Right forelimb (tissue), 1 donor: ENCODE measurements at regions not wholly inside any gene's neighbourhood (a gene's known extent, or its start where the extent isn't known, plus 50 kb on each side); places are given as distances from the start of the nearest gene placed in this dataset.

ENCODE experiments used
- DNase-seq: peaks from one replicate; pipeline ENCODE4 v3.0.0-alpha.2; 2018

GRCh38 chr18:27750014-27750413 is 426.9 kb downstream of the CDH2 start:
- no peak for DNase-seq

- no peak for DNase-seq
These were observed 427.7 kb downstream of the CDH2 start for GRCh38 chr18:27749194-27749593.

- DNase-seq: no peak
These were observed 430.7 kb downstream of the CDH2 start for GRCh38 chr18:27746241-27746640.

GRCh38 chr18:27735117-27735516 is 441.8 kb downstream of the CDH2 start:
- DNase-seq: no peak

GRCh38 chr18:27731211-27731610 is 445.7 kb downstream of the CDH2 start:
- DNase-seq: no peak

- no peak for DNase-seq
These were observed 448.3 kb downstream of the CDH2 start for GRCh38 chr18:27728659-27729058.

GRCh38 chr18:27724362-27724761 is 452.6 kb downstream of the CDH2 start:
- no peak for DNase-seq

GRCh38 chr18:27723168-27723567 is 453.8 kb downstream of the CDH2 start:
- no peak for DNase-seq

- no peak for DNase-seq
These were observed 457.2 kb downstream of the CDH2 start for GRCh38 chr18:27719680-27720079.

GRCh38 chr18:27717816-27718215 is 459.1 kb downstream of the CDH2 start:
- DNase-seq: no peak

- DNase-seq: no peak
These were observed 459.7 kb downstream of the CDH2 start for GRCh38 chr18:27717250-27717649.

GRCh38 chr18:27715751-27716150 is 461.2 kb downstream of the CDH2 start:
- DNase-seq: no peak

GRCh38 chr18:27713738-27714095 is 463.2 kb downstream of the CDH2 start:
- DNase-seq: peak; percentile 59

- DNase-seq: no peak
These were observed 463.7 kb downstream of the CDH2 start for GRCh38 chr18:27713037-27713737.

- DNase-seq: no peak
These were observed 464.9 kb downstream of the CDH2 start for GRCh38 chr18:27712066-27712465.

GRCh38 chr18:27711382-27711781 is 465.5 kb downstream of the CDH2 start:
- no peak for DNase-seq

- DNase-seq: no peak
These were observed 467.6 kb downstream of the CDH2 start for GRCh38 chr18:27709344-27709743.

GRCh38 chr18:27707201-27707600 is 469.7 kb downstream of the CDH2 start:
- DNase-seq: no peak

GRCh38 chr18:27704736-27705361 is 472.1 kb downstream of the CDH2 start:
- DNase-seq: no peak

GRCh38 chr18:27699137-27699536 is 477.8 kb downstream of the CDH2 start:
- no peak for DNase-seq

- DNase-seq: no peak
These were observed 480.8 kb downstream of the CDH2 start for GRCh38 chr18:27696148-27696547.

GRCh38 chr18:27695503-27695902 is 481.4 kb downstream of the CDH2 start:
- no peak for DNase-seq

- DNase-seq: no peak
These were observed 481.9 kb downstream of the CDH2 start for GRCh38 chr18:27695052-27695451.

- no peak for DNase-seq
These were observed 488.3 kb downstream of the CDH2 start for GRCh38 chr18:27688581-27688980.
